OCI-LY7 (cell line): ENCODE measurements at regions not wholly inside any gene's neighbourhood (a gene's known extent, or its start where the extent isn't known, plus 50 kb on each side); places are given as distances from the start of the nearest gene placed in this dataset.

ENCODE experiments used
- EZH2phosphoT487 ChIP-seq: fragments of 200-600 bp; sonication (generic); IDR thresholded peaks from 2 replicates; pipeline ENCODE4 v1.6.1; 2018; ENCODE audit warnings: low read depth, borderline replicate concordance, mild to moderate bottlenecking, mixed run types, antibody characterized with exemption, low read length, moderate library complexity, mixed read lengths
- TF ChIP-seq, protein P1 (sequence below): fragments of 200-600 bp; sonication (generic); conservative IDR thresholded peaks from 2 replicates; pipeline ENCODE4 v1.5.1; 2014; ENCODE audit warnings: mild to moderate bottlenecking, antibody characterized with exemption, low read length, moderate library complexity, mixed read lengths

DNA sequence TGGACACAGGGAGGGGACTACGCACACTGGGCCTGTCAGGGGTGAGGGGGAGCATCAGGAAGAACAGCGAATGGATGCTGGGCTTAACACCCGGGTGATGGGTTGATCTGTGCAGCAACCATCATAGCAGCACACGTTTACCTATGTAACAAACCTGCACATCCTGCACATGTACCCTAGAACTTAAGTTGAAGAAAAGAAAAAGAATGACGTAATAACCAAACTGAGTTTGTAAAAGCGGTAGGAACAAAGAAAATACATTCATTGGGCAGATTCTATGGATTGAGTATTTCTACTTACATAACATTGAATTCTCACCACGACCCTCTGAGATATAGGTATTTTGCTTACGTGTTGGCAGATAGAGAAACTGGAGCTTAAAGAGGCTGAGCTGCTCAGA, 468.4 kb downstream of the TTLL7 start:
- TF ChIP-seq, protein P1, sequence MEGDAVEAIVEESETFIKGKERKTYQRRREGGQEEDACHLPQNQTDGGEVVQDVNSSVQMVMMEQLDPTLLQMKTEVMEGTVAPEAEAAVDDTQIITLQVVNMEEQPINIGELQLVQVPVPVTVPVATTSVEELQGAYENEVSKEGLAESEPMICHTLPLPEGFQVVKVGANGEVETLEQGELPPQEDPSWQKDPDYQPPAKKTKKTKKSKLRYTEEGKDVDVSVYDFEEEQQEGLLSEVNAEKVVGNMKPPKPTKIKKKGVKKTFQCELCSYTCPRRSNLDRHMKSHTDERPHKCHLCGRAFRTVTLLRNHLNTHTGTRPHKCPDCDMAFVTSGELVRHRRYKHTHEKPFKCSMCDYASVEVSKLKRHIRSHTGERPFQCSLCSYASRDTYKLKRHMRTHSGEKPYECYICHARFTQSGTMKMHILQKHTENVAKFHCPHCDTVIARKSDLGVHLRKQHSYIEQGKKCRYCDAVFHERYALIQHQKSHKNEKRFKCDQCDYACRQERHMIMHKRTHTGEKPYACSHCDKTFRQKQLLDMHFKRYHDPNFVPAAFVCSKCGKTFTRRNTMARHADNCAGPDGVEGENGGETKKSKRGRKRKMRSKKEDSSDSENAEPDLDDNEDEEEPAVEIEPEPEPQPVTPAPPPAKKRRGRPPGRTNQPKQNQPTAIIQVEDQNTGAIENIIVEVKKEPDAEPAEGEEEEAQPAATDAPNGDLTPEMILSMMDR: no peak
- TF ChIP-seq EZH2phosphoT487: no peak
